HUES48 (cell line): ENCODE measurements at regions not wholly inside any gene's neighbourhood (a gene's known extent, or its start where the extent isn't known, plus 50 kb on each side); places are given as distances from the start of the nearest gene placed in this dataset.

Source experiments
- H3K27ac ChIP-seq: one replicate; pipeline ENCODE4 v1.7.0; 2013; ENCODE audit warnings: low read depth, low read length, inconsistent platforms
- H3K27me3 ChIP-seq: 2 replicates; pipeline ENCODE4 v1.6.1; 2013; ENCODE audit warnings: mild to moderate bottlenecking, low read length; ENCODE audit not compliant: control insufficient read depth, insufficient read depth
- H3K36me3 ChIP-seq: 2 replicates; pipeline ENCODE4 v1.6.1; 2013; ENCODE audit warnings: low read length; ENCODE audit not compliant: control insufficient read depth, insufficient read depth
- H3K4me1 ChIP-seq: 2 replicates; pipeline ENCODE4 v1.6.1; 2013; ENCODE audit warnings: mild to moderate bottlenecking, low read length; ENCODE audit not compliant: control insufficient read depth, insufficient read depth
- H3K4me3 ChIP-seq: 2 replicates; pipeline ENCODE4 v1.5.1; 2013; ENCODE audit warnings: mild to moderate bottlenecking, low read depth, low read length
- H3K9ac ChIP-seq: 2 replicates; pipeline ENCODE4 v1.6.1; 2013; ENCODE audit warnings: mild to moderate bottlenecking, low read depth, low read length, moderate library complexity
- H3K9me3 ChIP-seq: 2 replicates; pipeline ENCODE4 v1.6.1; 2013; ENCODE audit warnings: low read length; ENCODE audit not compliant: control insufficient read depth, insufficient read depth

GRCh38 chr11:134615041-134615615 lies 203.1 kb upstream of the B3GAT1 start:
- Histone ChIP-seq H3K9me3 (no peaks in the 10 kb centered on the region), H3K36me3 (no peaks in the 10 kb centered on the region), H3K9ac (no peak overlapping the region), H3K4me3 (no peak overlapping the region), H3K4me1 (no peaks in the 10 kb centered on the region), H3K27ac (no peak overlapping the region), H3K27me3 (no peaks in the 10 kb centered on the region)

- Histone ChIP-seq H3K9me3 (no peaks in the 10 kb centered on the region), H3K36me3 (no peaks in the 10 kb centered on the region), H3K9ac (no peak overlapping the region), H3K4me1 (no peaks in the 10 kb centered on the region), H3K4me3 (no peak overlapping the region), H3K27me3 (no peaks in the 10 kb centered on the region; the same call in 1 of the 2 replicates), H3K27ac (no peak overlapping the region)
These were observed 202.1 kb upstream of the B3GAT1 start for GRCh38 chr11:134614141-134614540.

GRCh38 chr11:134613646-134614045 lies 201.6 kb upstream of the B3GAT1 start:
- Histone ChIP-seq H3K36me3 (no peaks in the 10 kb centered on the region), H3K9ac (no peak overlapping the region), H3K9me3 (no peaks in the 10 kb centered on the region), H3K4me3 (no peak overlapping the region), H3K4me1 (no peaks in the 10 kb centered on the region), H3K27ac (no peak overlapping the region), H3K27me3 (no peaks in the 10 kb centered on the region; the same call in 1 of the 2 replicates)

GRCh38 chr11:134612140-134613030 lies 200.3 kb upstream of the B3GAT1 start:
- no peaks in the 10 kb centered on the region for H3K9me3 ChIP-seq
- H3K36me3 ChIP-seq: no peaks in the 10 kb centered on the region
- no peaks in the 10 kb centered on the region; the same call in 1 of the 2 replicates for H3K27me3 ChIP-seq
- H3K4me3 ChIP-seq: no peak overlapping the region
- no peak overlapping the region for H3K27ac ChIP-seq
- no peaks in the 10 kb centered on the region for H3K4me1 ChIP-seq
- no peak overlapping the region for H3K9ac ChIP-seq

GRCh38 chr11:134611537-134611936 lies 199.5 kb upstream of the B3GAT1 start:
- H3K9ac ChIP-seq: no peak overlapping the region
- no peaks in the 10 kb centered on the region; the same call in 1 of the 2 replicates for H3K27me3 ChIP-seq
- no peaks in the 10 kb centered on the region for H3K4me1 ChIP-seq
- no peak overlapping the region for H3K27ac ChIP-seq
- no peak overlapping the region for H3K4me3 ChIP-seq
- H3K9me3 ChIP-seq: no peaks in the 10 kb centered on the region
- no peaks in the 10 kb centered on the region for H3K36me3 ChIP-seq

- no peak overlapping the region for H3K27ac ChIP-seq
- H3K9me3 ChIP-seq: no peaks in the 10 kb centered on the region
- H3K36me3 ChIP-seq: no peaks in the 10 kb centered on the region
- no peaks in the 10 kb centered on the region; the same call in 1 of the 2 replicates for H3K27me3 ChIP-seq
- no peak overlapping the region for H3K9ac ChIP-seq
- no peak overlapping the region for H3K4me3 ChIP-seq
- no peaks in the 10 kb centered on the region for H3K4me1 ChIP-seq
These were observed 198.3 kb upstream of the B3GAT1 start for GRCh38 chr11:134610116-134610910.

- no peak overlapping the region for H3K9ac ChIP-seq
- H3K36me3 ChIP-seq: no peaks in the 10 kb centered on the region
- no peaks in the 10 kb centered on the region for H3K4me1 ChIP-seq
- H3K9me3 ChIP-seq: no peaks in the 10 kb centered on the region
- H3K27ac ChIP-seq: no peak overlapping the region
- no peaks in the 10 kb centered on the region; the same call in 1 of the 2 replicates for H3K27me3 ChIP-seq
- H3K4me3 ChIP-seq: no peak overlapping the region
These were observed 197.5 kb upstream of the B3GAT1 start for GRCh38 chr11:134609361-134610115.

- no peaks in the 10 kb centered on the region for H3K9me3 ChIP-seq
- H3K27me3 ChIP-seq: no peaks in the 10 kb centered on the region; the same call in 1 of the 2 replicates
- H3K9ac ChIP-seq: no peak overlapping the region
These were observed 196.1 kb upstream of the B3GAT1 start for GRCh38 chr11:134607963-134608750.

GRCh38 chr11:134606251-134606650 lies 194.2 kb upstream of the B3GAT1 start:
- H3K4me1 ChIP-seq: no peaks in the 10 kb centered on the region
- no peak overlapping the region for H3K9ac ChIP-seq
- H3K4me3 ChIP-seq: no peak overlapping the region
- no peak overlapping the region for H3K27ac ChIP-seq
- no peaks in the 10 kb centered on the region for H3K36me3 ChIP-seq
- no peaks in the 10 kb centered on the region for H3K9me3 ChIP-seq
- H3K27me3 ChIP-seq: no peaks in the 10 kb centered on the region; the same call in 1 of the 2 replicates

More at GRCh38 chr11:134607963-134608750, 196.1 kb upstream of the B3GAT1 start:
- H3K4me1 ChIP-seq: no peaks in the 10 kb centered on the region
- no peak overlapping the region for H3K27ac ChIP-seq
- H3K36me3 ChIP-seq: no peaks in the 10 kb centered on the region
- no peak overlapping the region for H3K4me3 ChIP-seq

GRCh38 chr11:134604886-134605285 lies 192.8 kb upstream of the B3GAT1 start:
- Histone ChIP-seq H3K4me3 (no peak overlapping the region), H3K27ac (no peak overlapping the region), H3K36me3 (no peaks in the 10 kb centered on the region), H3K9ac (no peak overlapping the region), H3K4me1 (no peaks in the 10 kb centered on the region), H3K27me3 (no peaks in the 10 kb centered on the region; the same call in 1 of the 2 replicates), H3K9me3 (no peaks in the 10 kb centered on the region)
